Thoracic aorta (tissue), 2 donors: ENCODE measurements at regions not wholly inside any gene's neighbourhood (a gene's known extent, or its start where the extent isn't known, plus 50 kb on each side); places are given as distances from the start of the nearest gene placed in this dataset.

ENCODE experiments used
- ATAC-seq: fragments of 150-250 bp; one replicate; pipeline ENCODE4 v1.8.0; 2017; ENCODE audit warnings: low read depth; ENCODE audit not compliant: insufficient number of reproducible peaks, low FRiP score
- DNase-seq: peaks from one replicate; pipeline ENCODE4 v3.0.0-alpha.2; 2020; ENCODE audit warnings: low spot score
- H3K27ac ChIP-seq, 2 donors: fragments of 200-600 bp; sonication (generic); 1 replicate in 1 of 2; 2 replicates in 1 of 2; pipeline ENCODE4 v1.5.1; 2016; ENCODE audit warnings: mild to moderate bottlenecking in 2 of 2, moderate library complexity in 2 of 2
- H3K27me3 ChIP-seq: fragments of 200-600 bp; sonication (generic); replicated peaks from 2 replicates; pipeline ENCODE4 v1.6.0; 2016; ENCODE audit warnings: mild to moderate bottlenecking; ENCODE audit not compliant: insufficient read depth
- H3K36me3 ChIP-seq: fragments of 200-600 bp; sonication (generic); one replicate; pipeline ENCODE4 v1.5.1; 2016
- H3K4me1 ChIP-seq, 2 donors: fragments of 200-600 bp; sonication (generic); 1 replicate in 1 of 2; 2 replicates in 1 of 2; pipeline versions ENCODE4 v1.5.1 to v1.6.0; 2016; ENCODE audit warnings: low read depth in 2 of 2, mild to moderate bottlenecking in 1 of 2; ENCODE audit not compliant: control insufficient read depth in 1 of 2
- H3K4me3 ChIP-seq: fragments of 200-600 bp; sonication (generic); 2 replicates; pipeline ENCODE4 v1.5.1; 2016; ENCODE audit warnings: mild to moderate bottlenecking
- H3K9me3 ChIP-seq: fragments of 200-600 bp; sonication (generic); 2 replicates; pipeline ENCODE4 v1.5.1; 2016
- CTCF ChIP-seq: fragments of 200-600 bp; sonication (generic); IDR thresholded peaks from one replicate; pipeline ENCODE4 v1.5.1; 2019; ENCODE audit warnings: antibody characterized with exemption

- Histone ChIP-seq H3K4me1 (peaks cover 4 to 22% of the 10 kb centered on the region in 2 donors), H3K36me3 (no peaks in the 10 kb centered on the region), H3K9me3 (no peaks in the 10 kb centered on the region), H3K4me3 (no peak overlapping the region), H3K27me3 (no peaks in the 10 kb centered on the region), H3K27ac (no peak overlapping the region)
- ATAC-seq (no peak), DNase-seq (no peak)
- no peak for TF ChIP-seq CTCF
These were observed 738.6 kb upstream of the NR2F2 start for GRCh38 chr15:95591886-95592285.

GRCh38 chr15:95594496-95594895, 736.0 kb upstream of the NR2F2 start:
- Histone ChIP-seq H3K4me3 (no peak overlapping the region), H3K36me3 (no peaks in the 10 kb centered on the region), H3K9me3 (no peaks in the 10 kb centered on the region), H3K4me1 (peaks cover 4 to 20% of the 10 kb centered on the region in 2 donors), H3K27ac (no peak overlapping the region), H3K27me3 (no peaks in the 10 kb centered on the region)
- TF ChIP-seq CTCF = no peak
- DNase-seq = no peak
- no peak for ATAC-seq

GRCh38 chr15:95595759-95596158, 734.7 kb upstream of the NR2F2 start:
- no peaks in the 10 kb centered on the region for H3K9me3 ChIP-seq
- no peak for TF ChIP-seq CTCF
- no peaks in the 10 kb centered on the region for H3K36me3 ChIP-seq
- H3K27ac ChIP-seq = no peak overlapping the region
- peaks cover 0 to 7% of the 10 kb centered on the region in 2 donors for H3K4me1 ChIP-seq
- H3K4me3 ChIP-seq = no peak overlapping the region
- H3K27me3 ChIP-seq = no peaks in the 10 kb centered on the region
- DNase-seq (no peak), ATAC-seq (no peak)

- no peak for TF ChIP-seq CTCF
- H3K4me3 ChIP-seq = no peak overlapping the region
- no peaks in the 10 kb centered on the region for H3K9me3 ChIP-seq
- ATAC-seq = no peak
- no peaks in the 10 kb centered on the region for H3K27me3 ChIP-seq
- H3K4me1 ChIP-seq = peaks cover 0 to 1% of the 10 kb centered on the region in 2 donors
- H3K36me3 ChIP-seq = no peaks in the 10 kb centered on the region
- no peak overlapping the region for H3K27ac ChIP-seq
- DNase-seq = no peak
These were observed 734.0 kb upstream of the NR2F2 start for GRCh38 chr15:95596496-95596895.

- Histone ChIP-seq H3K4me3 (no peak overlapping the region), H3K27ac (no peak overlapping the region), H3K36me3 (no peaks in the 10 kb centered on the region)
These were observed 732.1 kb upstream of the NR2F2 start for GRCh38 chr15:95598251-95598855.

More at GRCh38 chr15:95598251-95598855, 732.1 kb upstream of the NR2F2 start:
- ATAC-seq = no peak
- peaks cover 0 to 1% of the 10 kb centered on the region in 2 donors for H3K4me1 ChIP-seq
- no peak for DNase-seq
- TF ChIP-seq CTCF = no peak
- H3K27me3 ChIP-seq = no peaks in the 10 kb centered on the region
- H3K9me3 ChIP-seq = no peaks in the 10 kb centered on the region
